ENCODE measurements at regions not wholly inside any gene's neighbourhood (a gene's known extent, or its start where the extent isn't known, plus 50 kb on each side); places are given as distances from the start of the nearest gene placed in this dataset.

DNA sequence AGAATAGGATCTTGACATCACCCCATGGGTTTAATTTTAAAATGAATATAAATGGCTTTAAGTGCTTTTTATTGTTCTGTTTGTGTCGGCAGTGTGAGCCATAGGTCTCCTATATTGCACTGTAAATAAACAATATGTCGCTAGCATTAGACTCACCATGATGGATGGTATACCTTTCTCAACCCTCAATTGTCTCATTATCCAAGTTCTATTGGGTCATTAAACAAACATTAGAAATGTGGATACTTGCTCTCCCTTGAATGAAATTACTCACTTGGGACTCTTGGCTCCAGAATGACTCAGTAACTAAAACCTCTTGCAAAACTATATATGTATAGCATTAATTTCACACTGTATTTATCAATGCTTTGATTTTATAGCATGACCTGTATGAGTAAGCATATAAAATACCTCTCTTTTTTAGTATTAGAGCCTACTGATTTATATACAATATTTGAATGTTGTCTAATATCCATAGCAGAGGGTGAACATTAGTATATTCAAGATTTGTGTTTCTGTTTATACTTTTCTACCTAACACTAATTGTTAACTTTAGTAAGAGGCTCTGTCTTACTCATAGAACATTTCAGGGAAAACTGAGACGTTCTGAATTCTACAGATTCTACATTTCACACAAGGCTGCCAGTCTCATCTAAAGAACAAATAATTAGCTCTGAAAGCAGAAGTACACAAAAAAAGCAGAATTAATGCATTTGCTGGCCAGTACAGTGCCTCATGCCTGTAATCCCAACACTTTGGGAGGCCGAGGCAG is 303.8 kb upstream of the PRR16 start:
- H3K27me3 ChIP-seq (ENCODE audit: control insufficient read depth in 1 of 2, insufficient read depth in 2 of 2, low read length in 2 of 2), result no peaks in the 10 kb centered on the region
- no peaks in the 10 kb centered on the region for H3K27me3 Mint-ChIP-seq
- H3K4me1 ChIP-seq (ENCODE audit: insufficient read depth, low read length), result no peaks in the 10 kb centered on the region
- H3K4me3 Mint-ChIP-seq, result no peak overlapping the region
- no peak for ATAC-seq (ENCODE audit: poor library complexity)
- ChIA-PET CTCF (no interaction called here), POLR2A (no interaction called here)
- H3K9me3 Mint-ChIP-seq, result no peaks in the 10 kb centered on the region
- DNase-seq, result no peak
- no peak overlapping the region for H3K27ac ChIP-seq (ENCODE audit: low read depth in 1 of 2, low read length in 2 of 2)
- no peaks in the 10 kb centered on the region for H3K9me3 ChIP-seq (ENCODE audit: control insufficient read depth in 1 of 2, insufficient read depth in 1 of 2, low read length in 2 of 2)
- no peaks in the 10 kb centered on the region for H3K36me3 Mint-ChIP-seq (ENCODE audit: low read depth)
- no peak for TF ChIP-seq CTCF (IDR thresholded peaks at IDR 0.05)
- intact Hi-C loops (cut with DNase I, micrococcal nuclease), result no loop called here
- no peaks in the 10 kb centered on the region for H3K4me1 Mint-ChIP-seq (ENCODE audit: low read depth)
- no peak overlapping the region for H3K4me3 ChIP-seq (ENCODE audit: low read length)
- H3K36me3 ChIP-seq (ENCODE audit: insufficient read depth, low read length), result no peaks in the 10 kb centered on the region
- no peak overlapping the region for H3K27ac Mint-ChIP-seq

DNA sequence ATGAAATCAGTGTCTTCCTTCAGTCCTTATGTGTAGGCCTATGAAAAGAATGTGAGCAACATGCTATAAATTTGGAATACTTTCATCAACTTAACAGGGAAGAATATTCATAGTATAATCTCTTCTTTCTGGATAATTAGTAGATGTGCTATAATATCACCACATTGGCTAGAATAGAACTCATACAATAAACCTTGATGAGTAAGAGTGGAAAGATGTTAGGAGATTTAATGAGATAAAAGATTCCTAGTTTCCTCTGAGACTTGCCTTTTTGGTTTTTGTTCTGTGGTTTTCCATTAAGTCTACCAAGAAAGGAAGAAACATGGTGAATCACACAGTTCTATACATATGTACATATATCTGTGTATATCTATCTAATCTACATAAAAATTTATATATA is 301.8 kb upstream of the PRR16 start:
- Histone ChIP-seq H3K27me3 (ENCODE audit: control insufficient read depth in 1 of 2, insufficient read depth in 2 of 2, low read length in 2 of 2) (no peaks in the 10 kb centered on the region), H3K4me1 (ENCODE audit: insufficient read depth, low read length) (no peaks in the 10 kb centered on the region), H3K36me3 (ENCODE audit: insufficient read depth, low read length) (no peaks in the 10 kb centered on the region), H3K4me3 (ENCODE audit: low read length) (no peak overlapping the region), H3K9me3 (ENCODE audit: control insufficient read depth in 1 of 2, insufficient read depth in 1 of 2, low read length in 2 of 2) (no peaks in the 10 kb centered on the region), H3K27ac (ENCODE audit: low read depth in 1 of 2, low read length in 2 of 2) (no peak overlapping the region)
- TF ChIP-seq CTCF (IDR thresholded peaks at IDR 0.05), result no peak
- no peaks in the 10 kb centered on the region for H3K4me1 Mint-ChIP-seq (ENCODE audit: low read depth)
- POLR2A ChIA-PET, result no interaction called here
- no peak for DNase-seq
- no peak for ATAC-seq (ENCODE audit: poor library complexity)
- no peak overlapping the region for H3K27ac Mint-ChIP-seq
- H3K36me3 Mint-ChIP-seq (ENCODE audit: low read depth), result no peaks in the 10 kb centered on the region
- H3K27me3 Mint-ChIP-seq, result no peaks in the 10 kb centered on the region
- no peak overlapping the region for H3K4me3 Mint-ChIP-seq
- CTCF ChIA-PET, result no interaction called here
- no peaks in the 10 kb centered on the region for H3K9me3 Mint-ChIP-seq
- intact Hi-C loops (cut with DNase I, micrococcal nuclease), result no loop called here

- Mint-ChIP-seq H3K4me1 (ENCODE audit: low read depth) (no peaks in the 10 kb centered on the region), H3K27me3 (no peaks in the 10 kb centered on the region), H3K27ac (no peak overlapping the region), H3K36me3 (ENCODE audit: low read depth) (no peaks in the 10 kb centered on the region), H3K9me3 (no peaks in the 10 kb centered on the region), H3K4me3 (no peak overlapping the region)
- intact Hi-C loops (cut with DNase I, micrococcal nuclease), result no loop called here
- Histone ChIP-seq H3K36me3 (ENCODE audit: insufficient read depth, low read length) (no peaks in the 10 kb centered on the region), H3K4me1 (ENCODE audit: insufficient read depth, low read length) (no peaks in the 10 kb centered on the region), H3K27ac (ENCODE audit: low read depth in 1 of 2, low read length in 2 of 2) (no peak overlapping the region), H3K9me3 (ENCODE audit: control insufficient read depth in 1 of 2, insufficient read depth in 1 of 2, low read length in 2 of 2) (no peaks in the 10 kb centered on the region), H3K4me3 (ENCODE audit: low read length) (no peak overlapping the region), H3K27me3 (ENCODE audit: control insufficient read depth in 1 of 2, insufficient read depth in 2 of 2, low read length in 2 of 2) (no peaks in the 10 kb centered on the region)
- TF ChIP-seq CTCF (IDR thresholded peaks at IDR 0.05), result no peak
- DNase-seq (no peak), ATAC-seq (ENCODE audit: poor library complexity) (no peak)
- ChIA-PET CTCF (no interaction called here), POLR2A (no interaction called here)
Measured at GRCh38 chr5:120164037-120164436, 300.1 kb upstream of the PRR16 start.

All from CD4-positive, alpha-beta T cell (primary cell).